Activated T-helper 9 cell treated with anti-CD3 and anti-CD28 coated beads, Interleukin-2, amount 50 U/mL, for 16 hours (primary cell): ENCODE measurements at regions not wholly inside any gene's neighbourhood (a gene's known extent, or its start where the extent isn't known, plus 50 kb on each side); places are given as distances from the start of the nearest gene placed in this dataset.

Experiments used
- DNase-seq: peaks from one replicate; pipeline ENCODE4 v3.0.0-alpha.2; 2020; ENCODE audit warnings: low read depth

GRCh38 chr18:32621034-32621433, 150.4 kb upstream of the GAREM1 start:
- no peak for DNase-seq

DNA sequence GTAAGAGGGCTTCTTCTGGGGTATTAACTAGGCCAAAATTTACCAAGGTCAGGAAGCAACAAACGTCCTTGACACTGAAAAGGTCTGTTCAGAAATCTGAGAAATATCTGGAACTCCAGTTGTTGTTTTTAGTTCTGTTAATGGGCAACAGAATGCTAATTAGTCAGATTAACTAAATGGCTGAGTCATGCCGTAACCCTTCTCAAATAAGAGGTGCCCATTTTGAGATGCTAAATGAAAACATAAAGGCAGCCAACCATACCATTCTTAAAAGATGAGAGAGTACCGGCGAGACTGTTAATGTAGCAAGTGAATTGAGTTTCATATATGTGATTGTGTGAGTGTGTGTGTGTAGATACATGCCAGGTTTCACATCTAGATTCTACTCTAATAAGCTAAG, 147.9 kb upstream of the GAREM1 start:
- DNase-seq, result no peak

GRCh38 chr18:32613821-32614220, 143.1 kb upstream of the GAREM1 start:
- DNase-seq, result no peak

DNA sequence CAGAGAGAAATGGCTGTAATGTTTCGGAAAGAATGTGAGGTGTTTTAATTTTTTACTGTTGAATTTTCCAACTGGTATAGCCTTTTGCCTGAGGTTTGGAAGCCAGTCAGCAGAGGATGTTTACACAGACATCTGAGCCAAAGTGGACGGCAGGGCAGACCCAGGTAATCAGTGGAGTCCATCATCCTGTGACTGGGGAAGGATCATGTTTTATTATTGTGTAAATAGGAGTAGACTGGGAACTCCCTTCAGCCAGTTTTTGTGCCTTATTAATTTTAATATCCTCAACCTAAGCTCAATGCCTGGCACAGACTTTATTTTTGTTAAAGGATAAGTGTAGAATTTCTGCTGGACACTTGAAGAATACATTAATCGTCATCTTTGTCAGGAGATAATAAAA, 142.0 kb upstream of the GAREM1 start:
- DNase-seq, result no peak

DNA sequence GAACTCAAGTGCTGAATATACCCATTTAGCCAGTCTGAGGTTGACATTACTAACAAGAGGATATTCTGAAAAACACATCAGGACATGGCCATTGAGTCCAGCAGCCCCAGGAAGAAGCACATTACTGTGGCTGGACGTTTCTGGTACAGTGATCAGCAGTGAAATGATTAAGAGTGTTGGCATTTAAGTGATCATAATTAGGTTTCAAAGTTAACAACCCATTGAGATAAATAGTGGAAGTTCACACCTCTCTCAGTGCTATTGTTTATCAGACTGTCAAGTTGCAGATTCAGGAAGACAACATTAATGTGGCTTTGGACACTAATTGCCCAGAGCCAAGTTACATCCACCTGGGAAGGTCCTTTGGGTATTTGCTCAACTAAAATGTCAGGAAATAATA, 139.5 kb upstream of the GAREM1 start:
- DNase-seq, result no peak

DNA sequence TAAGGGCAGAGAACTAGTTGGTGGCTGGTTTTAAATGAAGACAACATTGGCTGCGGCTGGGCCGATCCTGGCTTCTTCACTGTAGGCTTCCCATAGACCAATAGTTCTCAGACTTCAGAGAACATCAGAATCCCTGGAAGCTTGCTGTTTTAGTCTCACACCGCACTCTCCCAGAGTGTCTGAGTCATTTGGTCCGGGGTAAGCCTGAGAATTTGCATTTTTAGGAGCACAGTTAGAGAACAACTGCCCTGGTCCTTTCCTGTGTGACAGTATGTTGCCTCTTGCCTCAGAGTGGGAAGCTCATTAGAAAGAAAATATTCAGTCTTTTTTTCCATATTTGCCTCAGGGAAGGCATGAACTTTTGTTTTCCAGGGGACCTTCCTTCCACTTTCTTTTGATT, 137.1 kb upstream of the GAREM1 start:
- DNase-seq, result no peak

- DNase-seq, result no peak
Measured at GRCh38 chr18:32598144-32598543, 127.5 kb upstream of the GAREM1 start.

- no peak for DNase-seq
Measured at GRCh38 chr18:32596501-32596900, 125.8 kb upstream of the GAREM1 start.

- no peak for DNase-seq
Measured at GRCh38 chr18:32595832-32596231, 125.2 kb upstream of the GAREM1 start.

- DNase-seq, result no peak
Measured at GRCh38 chr18:32588191-32588590, 117.5 kb upstream of the GAREM1 start.

- no peak for DNase-seq
Measured at GRCh38 chr18:32583431-32583830, 112.7 kb upstream of the GAREM1 start.

GRCh38 chr18:32582455-32582854, 111.8 kb upstream of the GAREM1 start:
- no peak for DNase-seq

- DNase-seq, result no peak
Measured at GRCh38 chr18:32577561-32577960, 106.9 kb upstream of the GAREM1 start.

DNA sequence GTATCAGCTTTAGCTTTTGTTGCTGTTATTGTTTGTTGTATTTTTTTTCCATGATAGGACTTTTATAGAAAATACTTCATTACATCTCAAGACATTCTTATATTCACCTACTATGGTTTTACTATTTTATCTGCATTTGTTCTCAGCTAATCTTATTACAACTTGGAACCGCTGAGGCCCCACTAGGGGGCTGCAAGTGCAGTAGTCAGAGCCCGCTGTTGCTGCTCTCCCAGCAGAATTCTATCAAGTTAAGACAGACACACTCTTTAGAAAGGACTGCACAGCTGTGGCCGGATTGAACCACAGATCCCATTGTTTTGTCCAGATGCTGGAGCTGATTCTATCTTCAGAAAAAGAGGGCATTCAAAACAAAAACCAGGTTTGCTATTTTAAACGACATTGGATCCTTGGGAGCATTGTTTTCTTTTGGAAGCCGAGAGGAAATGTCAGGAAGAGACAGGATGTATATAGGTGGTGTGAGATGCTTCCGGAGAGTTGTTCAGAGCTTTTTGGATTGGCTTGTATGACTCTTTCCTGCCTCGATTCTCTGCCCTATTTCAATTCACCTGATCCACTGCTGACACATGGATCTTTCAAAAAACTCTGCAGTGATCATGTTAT, 105.7 kb upstream of the GAREM1 start:
- no peak for DNase-seq

DNA sequence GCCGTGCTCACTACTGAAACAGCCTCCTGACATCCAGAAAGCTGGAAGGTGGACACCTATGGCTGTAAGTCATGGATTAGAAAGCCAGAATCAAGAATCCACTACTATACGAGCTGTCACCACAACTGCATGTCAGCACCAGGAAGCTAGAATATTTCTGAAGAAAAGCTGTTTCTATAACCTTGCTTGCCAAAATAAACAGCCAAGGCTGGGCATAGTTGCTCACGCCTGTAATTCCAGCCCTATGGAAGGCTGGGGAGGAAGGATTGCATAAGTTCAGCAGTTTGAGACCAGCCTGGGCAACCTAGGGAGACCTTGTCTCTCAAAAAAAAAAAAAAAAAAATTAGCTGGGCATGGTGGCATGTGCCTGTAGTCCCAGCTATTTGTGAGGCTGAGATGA, 96.3 kb upstream of the GAREM1 start:
- no peak for DNase-seq

DNA sequence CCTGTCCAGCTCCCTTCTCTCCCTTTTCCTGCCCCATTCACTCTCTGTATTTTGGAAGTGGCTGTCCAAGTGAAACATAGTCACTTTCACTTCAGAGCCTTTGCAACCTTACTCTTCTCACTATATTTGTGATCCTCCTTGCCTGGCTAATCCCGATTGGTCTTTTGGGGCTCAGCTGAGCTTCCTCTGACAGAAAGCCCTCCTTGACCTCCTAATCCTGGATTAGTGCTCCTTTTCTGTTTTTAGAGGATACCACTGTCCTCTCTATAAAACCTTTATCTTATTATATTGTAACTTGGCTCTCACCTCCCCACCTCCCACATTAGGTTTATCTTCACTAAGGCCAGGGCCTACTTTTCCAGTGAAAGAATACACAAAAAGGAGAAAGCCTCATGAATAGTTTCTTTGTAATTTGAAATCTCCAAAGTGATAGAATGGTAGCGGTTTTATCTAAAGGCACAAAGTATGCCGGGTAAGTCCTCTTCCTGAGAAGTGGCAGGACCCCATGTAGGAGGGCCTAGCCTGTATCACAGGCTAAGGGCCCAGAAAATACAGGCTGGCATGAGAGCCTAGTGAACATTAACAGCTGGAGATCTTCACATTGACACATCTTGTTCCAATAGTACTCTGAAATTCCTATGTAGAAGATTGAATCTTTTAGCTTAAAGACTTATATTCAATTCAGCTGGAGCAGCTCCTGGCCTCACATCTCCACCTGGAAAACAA, 83.1 kb upstream of the GAREM1 start:
- no peak for DNase-seq

- no peak for DNase-seq
Measured at GRCh38 chr18:32553174-32553573, 82.5 kb upstream of the GAREM1 start.

DNA sequence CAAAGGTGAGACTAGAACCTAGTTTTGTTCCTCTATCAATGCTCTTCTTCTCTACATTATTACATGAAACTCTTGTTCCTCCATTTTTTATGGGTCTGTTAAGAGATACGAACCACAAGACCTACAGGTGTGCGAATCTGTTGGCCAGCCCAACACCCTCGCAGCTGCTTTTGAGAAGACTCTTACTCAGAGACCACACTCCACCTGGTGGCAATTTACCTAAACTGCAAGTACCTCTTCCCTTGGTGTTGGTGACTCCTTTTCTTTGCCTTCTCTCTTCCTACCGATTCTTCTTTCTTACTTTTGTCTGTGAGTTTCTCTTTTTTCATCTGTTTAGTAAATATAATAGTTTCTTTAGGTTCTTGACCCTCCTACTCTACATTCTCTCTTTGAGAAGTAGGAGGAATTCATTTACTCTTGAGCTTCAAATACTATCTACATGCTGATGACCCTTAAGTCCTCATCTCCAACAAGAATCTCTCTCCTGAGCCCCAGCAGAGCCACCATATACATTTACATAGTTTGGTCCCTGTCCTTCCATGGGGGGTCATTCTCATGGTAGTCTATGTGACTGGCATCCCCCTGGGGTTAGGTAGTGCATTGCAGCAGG, 81.8 kb upstream of the GAREM1 start:
- peak; percentile 14 for DNase-seq

DNA sequence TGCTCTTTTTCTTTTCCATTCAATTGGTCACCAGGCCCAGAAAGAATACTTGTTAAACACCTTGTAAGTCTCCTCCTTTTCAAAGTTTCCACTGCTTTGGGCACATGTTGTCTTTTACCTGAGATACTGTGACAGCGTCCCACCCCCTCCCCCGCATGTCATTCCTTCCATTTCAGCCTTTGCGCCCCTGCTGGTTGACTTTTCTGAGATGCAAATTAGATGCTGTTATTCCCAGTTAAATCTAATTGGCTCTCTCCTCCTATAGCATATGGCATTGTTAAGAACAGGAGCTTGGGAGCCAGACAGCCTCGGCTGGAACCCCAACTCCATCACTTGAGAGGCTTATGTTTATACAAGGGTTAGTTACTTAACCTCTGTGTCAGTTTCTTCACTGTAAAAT, 80.3 kb upstream of the GAREM1 start:
- DNase-seq, result no peak

DNA sequence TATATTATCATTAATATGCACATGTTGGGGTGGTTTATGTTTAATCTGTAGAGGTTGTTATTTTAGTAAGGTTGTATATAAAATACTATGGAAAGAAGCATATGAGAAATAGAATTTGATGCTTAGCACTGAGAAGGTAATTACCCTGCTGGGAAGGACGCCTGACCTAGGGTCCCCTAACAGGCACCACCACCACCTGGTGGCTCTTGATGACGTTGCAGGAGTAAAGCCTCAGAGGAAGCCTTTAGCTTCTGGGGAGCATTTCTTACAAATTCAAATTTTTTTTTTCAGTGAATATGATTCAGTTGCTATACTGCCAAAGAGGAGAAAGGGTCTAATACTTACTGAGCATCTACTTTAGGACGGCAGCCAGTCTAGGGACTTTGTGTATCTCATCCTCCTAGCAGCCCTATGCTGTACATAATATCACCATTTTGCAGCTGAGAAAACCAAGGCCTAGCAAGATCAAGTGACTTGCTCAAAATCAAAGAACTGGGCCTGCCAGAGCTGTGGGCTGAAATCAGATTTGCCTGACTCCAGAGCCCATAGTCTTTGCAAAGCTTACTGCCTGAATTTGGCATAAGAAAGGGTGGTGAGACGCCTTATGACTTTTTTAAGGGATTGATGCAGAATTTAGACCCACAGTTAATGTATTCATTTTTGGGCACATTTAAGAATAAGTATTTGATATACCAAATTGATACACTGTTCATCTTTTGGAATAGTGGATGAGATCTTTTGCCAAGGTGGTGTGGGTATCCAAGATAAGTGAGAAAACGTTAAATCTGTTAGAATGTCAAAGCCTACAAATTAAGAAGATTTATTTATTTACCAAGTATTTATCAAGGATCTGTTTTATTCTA, 78.8 kb upstream of the GAREM1 start:
- peak; percentile 11 for DNase-seq

GRCh38 chr18:32548688-32549087, 78.0 kb upstream of the GAREM1 start:
- no peak for DNase-seq

DNA sequence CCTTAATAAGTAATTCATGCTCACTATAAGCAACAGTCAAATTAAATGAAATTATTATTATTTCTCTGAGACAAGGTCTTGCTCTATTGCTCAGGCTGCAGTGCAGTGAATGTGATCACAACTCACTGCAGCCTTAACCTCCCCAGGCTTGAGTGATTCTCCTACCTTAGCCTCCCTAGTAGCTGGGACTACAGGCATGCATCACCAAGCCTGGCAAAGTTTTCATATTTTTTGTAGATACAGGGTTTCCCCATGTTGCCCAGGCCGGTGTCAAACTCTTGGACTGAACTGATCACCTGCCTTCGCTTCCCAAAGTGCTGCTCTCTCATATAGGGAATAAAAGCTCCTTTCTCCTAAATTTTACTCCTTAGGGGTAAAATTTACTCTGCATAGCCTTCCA, 74.9 kb upstream of the GAREM1 start:
- DNase-seq, result no peak

DNA sequence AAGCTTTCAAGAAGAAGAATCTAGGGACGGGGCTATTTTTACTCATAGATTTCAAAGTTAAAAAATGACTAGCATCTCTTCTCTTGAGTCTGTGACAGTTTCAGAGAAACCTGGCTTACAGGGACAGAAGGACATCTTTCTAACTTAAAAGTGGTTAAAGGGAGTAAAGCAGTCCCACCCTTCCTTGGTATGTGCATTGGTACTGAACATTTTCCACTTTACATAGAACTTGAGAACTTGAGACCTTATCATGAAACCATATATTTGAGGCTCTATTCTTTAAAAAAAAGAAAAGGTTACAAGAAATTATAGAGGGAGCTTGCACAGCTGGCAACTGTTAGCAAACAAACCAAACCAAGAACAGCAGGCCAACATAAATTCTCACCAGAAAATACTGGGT, 73.4 kb upstream of the GAREM1 start:
- DNase-seq, result no peak
